T-cell (primary cell): ENCODE measurements at regions not wholly inside any gene's neighbourhood (a gene's known extent, or its start where the extent isn't known, plus 50 kb on each side); places are given as distances from the start of the nearest gene placed in this dataset.

ENCODE experiments used
- ATAC-seq, 4 experiments: fragments of 200-7000 bp in 3 of 4; fragments of 150-1000 bp in 1 of 4; cut with Tn5 transposase; replicated peaks in 1 of 4; 1 replicate in 3 of 4; 2 replicates in 1 of 4; pipeline ENCODE4 v1.10.0; 2021; ENCODE audit warnings: moderate library complexity in 3 of 4, mild to moderate bottlenecking in 2 of 4, moderate number of reproducible peaks in 1 of 4
- CTCF ChIA-PET, 2 donors: fragments of 300-600 bp; sonication (Branson Sonifier 250); formaldehyde crosslinking; loops; one replicate each; lab custom pipeline; 2022; ENCODE audit warnings: antibody characterized with exemption in 2 of 2; lab: Charles Lee
- POLR2A ChIA-PET, 2 donors: fragments of 300-600 bp; sonication (Branson Sonifier 250); formaldehyde crosslinking; loops; one replicate each; lab custom pipeline; 2022; ENCODE audit warnings: antibody characterized with exemption in 2 of 2; lab: Charles Lee
- DNase-seq, 35 experiments: peaks; one replicate each; pipeline versions ENCODE4 v3.0.0 to v3.0.0-alpha.2; 2013 to 2023
- H3K27ac ChIP-seq: one replicate; pipeline ENCODE4 v1.5.1; 2013; ENCODE audit warnings: low read length
- H3K27me3 ChIP-seq, 2 experiments: replicated peaks in 1 of 2; 1 replicate in 1 of 2; 2 replicates in 1 of 2; pipeline versions ENCODE4 v1.6.1 to v1.7.0; 2013; ENCODE audit warnings: low read length in 1 of 2, mixed read lengths in 1 of 2; ENCODE audit not compliant: control insufficient read depth in 2 of 2, insufficient read depth in 2 of 2; ENCODE audit errors: extremely low read depth in 1 of 2
- H3K36me3 ChIP-seq, 2 donors: 1 replicate in 1 of 2; 2 replicates in 1 of 2; pipeline versions ENCODE4 v1.6.1 to v1.7.0; 2013; ENCODE audit warnings: low read length in 1 of 2; ENCODE audit not compliant: control insufficient read depth in 2 of 2, insufficient read depth in 1 of 2; ENCODE audit errors: extremely low read depth in 1 of 2
- H3K4me1 ChIP-seq, 2 experiments: 1 replicate in 1 of 2; 2 replicates in 1 of 2; pipeline versions ENCODE4 v1.6.1 to v1.7.0; 2013; ENCODE audit warnings: low read length in 2 of 2, mixed read lengths in 1 of 2; ENCODE audit not compliant: insufficient read depth in 2 of 2, control insufficient read depth in 1 of 2; ENCODE audit errors: extremely low read depth in 1 of 2
- H3K4me3 ChIP-seq, 2 donors: 1 replicate in 1 of 2; 2 replicates in 1 of 2; pipeline versions ENCODE4 v1.5.1 to v1.7.0; 2013; ENCODE audit warnings: mild to moderate bottlenecking in 2 of 2, low read length in 1 of 2, moderate library complexity in 1 of 2; ENCODE audit not compliant: control insufficient read depth in 1 of 2; ENCODE audit errors: extremely low read depth in 1 of 2
- H3K9me3 ChIP-seq: 2 replicates; pipeline ENCODE4 v1.7.0; 2013
- H3K27ac Mint-ChIP-seq, 2 donors: one replicate each; pipeline ENCODE4 v1.8.0; 2020 to 2021; ENCODE audit warnings: mild to moderate bottlenecking in 2 of 2, mixed read lengths in 2 of 2
- H3K27me3 Mint-ChIP-seq, 2 donors: one replicate each; pipeline ENCODE4 v1.8.0; 2021 to 2022; ENCODE audit warnings: mixed read lengths in 2 of 2
- H3K36me3 Mint-ChIP-seq: one replicate; pipeline ENCODE4 v1.8.0; 2021; ENCODE audit warnings: mixed read lengths
- H3K4me1 Mint-ChIP-seq, 3 donors: one replicate each; pipeline ENCODE4 v1.8.0; 2020 to 2022; ENCODE audit warnings: mixed read lengths in 3 of 3, mild to moderate bottlenecking in 1 of 3
- H3K4me3 Mint-ChIP-seq, 3 donors: one replicate each; pipeline ENCODE4 v1.8.0; 2020 to 2022; ENCODE audit warnings: mild to moderate bottlenecking in 3 of 3, mixed read lengths in 3 of 3, moderate library complexity in 3 of 3
- H3K9me3 Mint-ChIP-seq, 3 donors: one replicate each; pipeline ENCODE4 v1.8.0; 2020 to 2022; ENCODE audit warnings: mixed read lengths in 3 of 3
- WGBS: methylation state at CpG from one replicate; pipeline ENCODE4 v1.1.5; 2013; ENCODE audit warnings: missing lambda C conversion rate; ENCODE audit not compliant: insufficient coverage; 5-methylcytosine and 5-hydroxymethylcytosine counted together

DNA sequence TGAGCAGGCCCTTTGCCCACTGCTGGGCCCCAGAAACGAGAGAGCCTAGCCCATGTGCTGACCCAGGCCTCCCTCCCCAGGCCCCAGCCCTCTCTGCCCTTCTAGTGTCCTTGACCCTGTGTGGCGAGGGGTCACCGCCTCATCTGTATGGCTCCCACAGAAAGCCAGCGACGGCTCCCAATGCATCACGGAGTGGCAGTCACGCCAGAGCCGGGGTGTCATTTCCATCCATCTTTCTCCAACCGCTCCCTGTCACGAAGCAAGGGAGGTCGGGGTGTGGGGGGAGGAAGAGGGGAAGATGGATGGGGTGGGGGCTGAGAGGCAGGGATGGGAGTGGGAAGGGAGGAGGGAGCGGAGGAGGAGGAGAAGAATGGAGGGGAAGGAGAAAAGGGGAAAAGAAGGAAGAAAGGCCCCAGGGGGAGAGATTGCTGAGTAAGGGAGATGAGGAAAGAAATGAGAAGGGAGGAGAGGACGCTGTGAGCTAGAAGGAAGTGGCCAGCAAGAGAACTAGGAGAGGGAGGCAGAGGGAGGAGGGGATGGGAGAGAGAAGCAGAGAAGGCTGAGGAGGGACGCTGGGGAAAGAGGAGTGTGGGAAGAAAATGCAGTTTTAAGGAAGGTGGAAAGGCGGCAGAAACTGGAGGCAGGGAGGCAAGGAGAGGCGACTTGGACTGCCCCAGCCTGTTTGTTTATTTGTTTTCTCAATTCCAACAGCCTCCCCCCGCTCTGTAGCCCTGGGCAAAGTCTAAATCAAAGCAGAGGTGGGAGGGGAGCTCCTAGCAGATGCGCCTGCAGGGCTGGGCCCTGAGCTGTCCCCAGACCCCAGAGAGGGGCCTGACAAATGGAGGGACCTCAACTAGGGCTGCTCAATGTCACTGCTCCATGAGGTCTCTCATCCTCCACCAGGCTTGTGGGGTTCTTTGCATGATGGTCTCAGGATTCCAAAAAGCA, 75.5 kb upstream of the LHX5 start:
- ATAC-seq (no peak), DNase-seq (no peak)
- Histone ChIP-seq H3K9me3 (no peaks in the 10 kb centered on the region), H3K4me3 (no peak overlapping the region), H3K4me1 (no peaks in the 10 kb centered on the region), H3K27me3 (peaks cover 3 to 14% of the 10 kb centered on the region in 2 experiments), H3K27ac (no peak overlapping the region), H3K36me3 (no peaks in the 10 kb centered on the region)
- Mint-ChIP-seq H3K36me3 (no peaks in the 10 kb centered on the region), H3K9me3 (peaks cover 11 to 13% (median 11%) of the 10 kb centered on the region in 3 donors), H3K4me3 (no peak overlapping the region), H3K27ac (no peak overlapping the region), H3K27me3 (peaks cover 16 to 35% of the 10 kb centered on the region in 2 donors), H3K4me1 (no peaks in the 10 kb centered on the region)
- 34% methylated on average over 8 of the region's 18 CpGs for WGBS
- CTCF ChIA-PET, result no interaction called here
- POLR2A ChIA-PET, result no interaction called here

- CTCF ChIA-PET, result interaction anchor here in 1 of 2 donors (0.6 kb wide), 1 partner anchor 12 kb away, joined by 3 read pairs; no protein-coding TSS in a partner anchor
- Histone ChIP-seq H3K36me3 (no peaks in the 10 kb centered on the region), H3K27me3 (peaks cover 0 to 15% of the 10 kb centered on the region in 2 experiments), H3K4me3 (no peak overlapping the region), H3K4me1 (no peaks in the 10 kb centered on the region), H3K9me3 (no peaks in the 10 kb centered on the region), H3K27ac (no peak overlapping the region)
- Mint-ChIP-seq H3K27ac (no peak overlapping the region), H3K4me3 (no peak overlapping the region), H3K36me3 (no peaks in the 10 kb centered on the region), H3K27me3 (peaks cover 12 to 16% of the 10 kb centered on the region in 2 donors), H3K9me3 (peaks cover 8 to 20% (median 12%) of the 10 kb centered on the region in 3 donors), H3K4me1 (no peaks in the 10 kb centered on the region)
- POLR2A ChIA-PET, result no interaction called here
- ATAC-seq (no peak), DNase-seq (no peak)
- WGBS, result 13% methylated on average over 4 of the region's 6 CpGs
Observed at GRCh38 chr12:113537751-113538087, 66.0 kb upstream of the LHX5 start.

DNA sequence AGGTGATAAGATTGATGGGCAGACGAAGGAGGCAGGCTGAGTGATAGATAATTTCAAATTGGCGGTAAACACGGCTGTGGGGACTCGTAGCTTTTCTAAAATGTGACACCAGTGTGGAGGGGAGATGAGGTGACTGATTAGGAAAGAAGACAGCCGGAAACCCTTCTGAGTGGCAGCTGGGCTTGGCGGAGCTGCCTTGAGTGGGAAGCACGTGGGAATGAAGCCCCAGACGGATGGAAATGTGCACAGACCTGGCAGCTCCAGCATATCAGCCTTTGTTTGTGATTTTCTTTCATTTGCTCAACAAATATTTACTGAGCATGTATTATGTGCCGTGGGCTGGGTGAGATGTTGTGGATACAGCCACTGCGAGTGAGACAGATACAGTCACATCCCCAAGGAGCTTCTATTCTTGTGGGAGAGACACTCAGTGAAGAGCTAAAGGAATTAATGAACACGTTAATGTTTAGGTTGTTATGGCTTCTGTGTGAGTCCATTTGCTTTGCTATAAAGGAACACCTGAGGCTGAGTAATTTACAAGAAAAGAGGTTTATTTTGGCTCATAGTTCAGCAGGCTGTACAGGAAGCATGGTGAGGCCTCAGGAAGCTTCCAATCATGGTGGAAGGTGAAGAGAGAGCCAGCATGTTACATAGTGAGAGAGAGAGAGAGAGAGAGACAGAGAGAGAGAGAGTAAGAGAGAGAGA, 65.5 kb upstream of the LHX5 start:
- CTCF ChIA-PET, result interaction anchor here in 1 of 2 donors (0.6 kb wide), 1 partner anchor 12 kb away, joined by 3 read pairs; no protein-coding TSS in a partner anchor
- Mint-ChIP-seq H3K4me3 (no peak overlapping the region), H3K9me3 (peaks cover 8 to 20% (median 12%) of the 10 kb centered on the region in 3 donors), H3K27me3 (peaks cover 8 to 16% of the 10 kb centered on the region in 2 donors), H3K27ac (no peak overlapping the region), H3K4me1 (no peaks in the 10 kb centered on the region), H3K36me3 (no peaks in the 10 kb centered on the region)
- 61% methylated on average over 8 of the region's 11 CpGs for WGBS
- ATAC-seq (no peak), DNase-seq (no peak)
- Histone ChIP-seq H3K36me3 (no peaks in the 10 kb centered on the region), H3K4me1 (no peaks in the 10 kb centered on the region), H3K27ac (no peak overlapping the region), H3K4me3 (no peak overlapping the region), H3K27me3 (peaks cover 0 to 15% of the 10 kb centered on the region in 2 experiments), H3K9me3 (no peaks in the 10 kb centered on the region)
- POLR2A ChIA-PET, result no interaction called here

- Mint-ChIP-seq H3K4me1 (no peaks in the 10 kb centered on the region), H3K27ac (no peak overlapping the region), H3K36me3 (no peaks in the 10 kb centered on the region), H3K27me3 (peaks cover 11 to 16% of the 10 kb centered on the region in 2 donors), H3K9me3 (peaks cover 4 to 20% (median 12%) of the 10 kb centered on the region in 3 donors), H3K4me3 (no peak overlapping the region)
- no CpG with 5 or more reads among the region's 5 CpGs for WGBS
- no peaks in the 10 kb centered on the region for H3K4me1 ChIP-seq
- no peaks in the 10 kb centered on the region for H3K36me3 ChIP-seq
- no peak for DNase-seq
- no peak overlapping the region for H3K27ac ChIP-seq
- ChIA-PET POLR2A (no interaction called here), CTCF (no interaction called here)
- no peaks in the 10 kb centered on the region for H3K9me3 ChIP-seq
- no peak for ATAC-seq
- H3K4me3 ChIP-seq, result no peak overlapping the region
- peaks cover 0 to 17% of the 10 kb centered on the region in 2 experiments for H3K27me3 ChIP-seq
Observed at GRCh38 chr12:113535100-113535499, 63.4 kb upstream of the LHX5 start.

GRCh38 chr12:113534555-113534954, 62.9 kb upstream of the LHX5 start:
- H3K4me1 ChIP-seq, result no peaks in the 10 kb centered on the region
- ChIA-PET POLR2A (no interaction called here), CTCF (no interaction called here)
- Mint-ChIP-seq H3K36me3 (no peaks in the 10 kb centered on the region), H3K27me3 (peaks cover 12 to 16% of the 10 kb centered on the region in 2 donors), H3K27ac (no peak overlapping the region), H3K4me1 (no peaks in the 10 kb centered on the region), H3K4me3 (no peak overlapping the region), H3K9me3 (peaks cover 4 to 20% (median 12%) of the 10 kb centered on the region in 3 donors)
- H3K36me3 ChIP-seq, result no peaks in the 10 kb centered on the region
- no peak for ATAC-seq
- H3K27ac ChIP-seq, result no peak overlapping the region
- no peaks in the 10 kb centered on the region for H3K9me3 ChIP-seq
- 30% methylated on average over 1 of the region's 6 CpGs for WGBS
- no peak for DNase-seq
- peaks cover 0 to 18% of the 10 kb centered on the region in 2 experiments for H3K27me3 ChIP-seq
- H3K4me3 ChIP-seq, result no peak overlapping the region

DNA sequence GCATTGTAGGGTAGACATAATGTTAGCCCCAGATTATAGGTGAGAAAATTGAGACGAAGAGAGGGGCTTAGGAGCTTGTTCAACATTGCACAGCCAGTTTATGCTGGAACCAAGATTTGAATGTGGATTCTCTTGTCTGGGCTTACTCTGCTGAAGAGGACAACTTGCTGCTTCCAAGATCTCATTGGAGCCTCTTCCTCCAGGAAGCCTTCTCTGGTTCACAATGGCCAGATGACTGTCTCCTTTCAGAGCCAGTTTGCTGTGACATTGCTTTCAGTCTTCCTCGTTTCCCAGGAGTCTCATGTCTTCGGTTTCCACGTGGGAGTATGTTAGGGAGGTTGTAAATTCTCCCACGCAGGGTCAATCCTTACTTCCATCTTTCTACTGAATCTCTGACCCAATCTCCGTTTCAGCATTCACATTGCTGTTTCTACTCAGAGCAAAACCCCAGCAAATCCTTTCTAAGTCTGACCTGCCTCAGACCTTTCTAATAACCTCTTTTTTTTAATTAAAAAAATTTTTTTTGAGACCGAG, 62.2 kb upstream of the LHX5 start:
- no peaks in the 10 kb centered on the region for H3K9me3 ChIP-seq
- POLR2A ChIA-PET, result no interaction called here
- H3K27me3 Mint-ChIP-seq, result peaks cover 18 to 19% of the 10 kb centered on the region in 2 donors
- DNase-seq, result no peak
- H3K9me3 Mint-ChIP-seq, result peaks cover 4 to 18% (median 11%) of the 10 kb centered on the region in 3 donors
- H3K27ac Mint-ChIP-seq, result no peak overlapping the region
- H3K4me1 Mint-ChIP-seq, result no peaks in the 10 kb centered on the region
- H3K27ac ChIP-seq, result no peak overlapping the region
- CTCF ChIA-PET, result no interaction called here
- WGBS, result 54% methylated on average over 3 of the region's 7 CpGs
- no peaks in the 10 kb centered on the region for H3K4me1 ChIP-seq
- peaks cover 0 to 18% of the 10 kb centered on the region in 2 experiments for H3K27me3 ChIP-seq
- no peak overlapping the region for H3K4me3 Mint-ChIP-seq
- no peak for ATAC-seq
- H3K36me3 Mint-ChIP-seq, result no peaks in the 10 kb centered on the region
- H3K4me3 ChIP-seq, result no peak overlapping the region
- no peaks in the 10 kb centered on the region for H3K36me3 ChIP-seq
